HG02610 (cell line): ENCODE measurements at regions not wholly inside any gene's neighbourhood (a gene's known extent, or its start where the extent isn't known, plus 50 kb on each side); places are given as distances from the start of the nearest gene placed in this dataset.
A peak's percentile ranks its signal among the peaks of the same experiment; 100 is the strongest.

ENCODE experiments used
- ATAC-seq: cut with Tn5 transposase; IDR thresholded peaks from one replicate; pipeline ENCODE4 v1.9.1; 2021; ENCODE audit warnings: mild to moderate bottlenecking, moderate library complexity; ENCODE audit not compliant: unreplicated experiment

DNA sequence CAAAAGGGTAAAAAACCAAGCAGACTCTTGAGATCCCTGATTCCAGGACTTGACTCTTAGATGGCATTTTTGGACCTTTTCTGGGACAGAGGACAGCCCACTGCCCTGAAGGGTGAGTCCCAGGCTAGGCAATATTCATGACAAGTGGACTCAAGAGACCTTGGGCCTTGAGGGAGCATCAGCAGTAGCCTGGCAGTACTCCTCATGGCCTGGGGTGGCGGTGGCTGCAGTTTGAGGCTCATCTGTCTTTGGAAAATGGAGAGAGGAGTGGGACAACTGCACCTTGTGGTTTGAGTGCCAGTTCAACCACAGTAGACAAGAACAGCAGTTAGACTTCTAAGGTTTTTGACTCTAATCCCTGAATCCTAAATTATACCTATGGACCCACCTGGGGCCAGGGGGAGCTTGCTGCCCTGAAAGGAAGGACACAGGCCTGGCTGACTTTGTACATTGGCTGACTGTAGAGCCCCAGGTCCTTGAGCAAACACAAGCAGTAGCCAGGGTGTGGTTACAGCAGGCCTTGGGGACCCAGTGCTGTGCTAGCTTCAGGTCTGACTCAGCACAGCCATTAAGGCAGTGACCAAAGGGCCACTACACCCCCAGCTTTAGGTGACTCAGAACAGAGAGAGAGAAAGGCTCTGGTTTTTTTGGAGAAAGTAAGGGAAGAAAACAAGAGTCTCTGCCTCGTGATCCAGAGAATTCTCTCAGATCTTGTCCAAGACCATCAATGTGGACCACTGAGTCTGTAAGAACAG, 1023.2 kb downstream of the KCNT2 start:
- ATAC-seq, result no peak

- ATAC-seq, result no peak
Observed at GRCh38 chr1:195580988-195581387, 1027.3 kb downstream of the KCNT2 start.

GRCh38 chr1:195577748-195578147, 1030.5 kb downstream of the KCNT2 start:
- ATAC-seq, result no peak

DNA sequence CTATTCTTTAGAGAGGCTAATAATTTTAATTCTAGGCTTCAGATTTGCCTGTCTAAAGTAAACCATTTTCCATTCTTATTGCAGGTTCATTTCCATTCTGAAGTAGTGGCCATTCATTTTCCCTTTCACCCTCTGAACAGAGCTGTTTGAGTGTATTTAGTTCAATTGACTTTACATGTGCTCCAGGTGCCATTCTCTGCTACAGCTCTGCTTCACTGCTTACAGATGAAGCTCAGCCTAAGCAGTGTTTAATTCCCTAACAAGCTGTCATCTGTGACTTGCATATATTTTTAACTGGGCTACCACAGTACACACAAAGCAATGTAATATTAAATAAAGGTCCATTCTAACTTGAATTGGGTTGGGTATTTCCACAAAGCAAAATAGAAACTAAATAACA, 1031.6 kb downstream of the KCNT2 start:
- ATAC-seq, result no peak

DNA sequence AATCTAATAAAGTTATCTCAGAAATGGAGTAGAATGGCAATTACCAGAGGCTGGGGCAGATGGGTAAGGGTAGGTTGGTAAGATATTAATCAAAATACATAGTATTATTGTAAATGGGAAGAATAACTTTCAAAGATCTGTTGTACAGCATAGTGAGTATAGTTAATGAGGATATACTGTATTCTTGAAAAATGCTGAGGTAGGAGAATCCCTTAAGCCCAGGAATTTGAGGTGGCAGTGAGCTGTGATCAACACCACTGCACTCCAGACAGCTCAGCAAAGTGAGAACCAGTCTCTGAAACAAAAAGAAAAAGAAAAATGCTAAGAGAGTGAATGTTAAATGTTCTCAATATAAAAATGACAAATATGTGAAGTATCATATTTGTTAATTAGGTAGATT, 1033.7 kb downstream of the KCNT2 start:
- no peak for ATAC-seq

- no peak for ATAC-seq
Observed at GRCh38 chr1:195569934-195570333, 1038.3 kb downstream of the KCNT2 start.

DNA sequence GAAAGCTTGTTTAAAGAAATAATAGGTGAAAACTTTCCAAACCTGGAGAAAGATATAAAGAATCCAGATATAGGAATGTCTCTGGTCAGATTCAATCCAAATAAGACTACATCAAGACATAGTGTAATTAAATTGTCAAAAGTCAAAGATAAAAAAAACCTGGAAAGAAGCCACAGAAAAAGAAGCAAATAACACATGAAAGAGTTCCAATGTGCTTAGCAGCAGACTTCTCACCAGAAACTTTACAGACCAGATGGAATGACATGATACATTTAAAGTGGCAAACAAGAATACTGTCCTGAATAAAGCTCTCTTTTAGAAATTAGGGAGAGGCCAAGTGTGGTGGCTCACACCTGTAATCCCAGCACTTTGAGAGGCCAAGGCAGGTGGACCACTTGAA, 1039.9 kb downstream of the KCNT2 start:
- ATAC-seq, result no peak

DNA sequence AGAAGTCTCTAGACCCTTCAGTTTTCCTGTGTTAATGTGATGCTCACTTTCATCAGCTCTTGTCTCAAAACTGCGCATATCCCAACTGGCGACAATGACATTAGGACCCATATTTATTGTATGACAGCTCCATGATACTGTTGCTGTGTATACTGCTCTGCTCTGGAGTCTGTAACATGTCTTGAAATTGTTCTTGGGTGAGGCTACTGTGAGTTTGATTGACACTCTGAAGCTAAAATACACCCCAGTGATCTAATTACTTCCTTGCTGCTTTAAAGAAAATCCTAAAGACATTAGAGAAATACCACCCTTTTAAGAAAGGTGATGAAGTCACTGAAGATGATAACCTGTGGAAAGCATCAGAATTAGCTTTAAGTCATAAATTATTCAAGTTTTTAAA, 1046.2 kb downstream of the KCNT2 start:
- ATAC-seq, result no peak

DNA sequence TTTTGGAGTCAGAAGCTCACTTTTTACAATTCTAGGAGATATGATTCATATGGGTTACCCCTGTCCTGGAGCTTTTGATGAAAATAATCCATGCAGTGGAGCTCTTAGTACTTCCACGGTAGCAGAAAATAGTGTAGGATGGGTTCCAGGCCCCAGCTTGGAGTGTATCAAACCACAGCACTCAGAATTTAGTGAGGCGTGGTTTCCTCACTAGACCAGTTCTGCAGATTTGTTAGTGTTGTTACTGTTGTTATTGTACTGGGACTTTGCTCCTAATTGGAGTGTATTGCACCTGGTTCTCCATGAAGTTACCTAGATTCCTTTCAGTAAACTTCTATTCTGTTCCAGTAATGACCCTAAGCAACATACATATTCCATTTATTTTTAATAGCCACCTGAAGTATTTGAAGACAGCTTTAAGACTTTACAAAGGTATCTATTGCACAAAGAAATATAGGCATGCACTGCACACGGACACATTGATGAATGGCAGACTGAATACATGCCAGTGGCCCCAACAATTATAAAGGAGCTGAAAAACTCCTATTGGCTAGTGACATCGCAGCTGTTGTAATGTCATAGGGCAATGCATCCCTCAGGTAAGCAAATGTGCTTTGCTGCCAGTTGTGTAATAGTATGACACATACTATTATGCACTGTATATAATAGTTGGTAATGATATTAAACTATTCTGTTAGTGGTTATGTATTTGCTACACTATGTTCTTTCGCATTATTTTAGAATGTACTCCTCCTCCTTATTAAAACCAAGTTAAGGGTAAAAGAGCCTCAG, 1058.0 kb downstream of the KCNT2 start:
- no peak for ATAC-seq

DNA sequence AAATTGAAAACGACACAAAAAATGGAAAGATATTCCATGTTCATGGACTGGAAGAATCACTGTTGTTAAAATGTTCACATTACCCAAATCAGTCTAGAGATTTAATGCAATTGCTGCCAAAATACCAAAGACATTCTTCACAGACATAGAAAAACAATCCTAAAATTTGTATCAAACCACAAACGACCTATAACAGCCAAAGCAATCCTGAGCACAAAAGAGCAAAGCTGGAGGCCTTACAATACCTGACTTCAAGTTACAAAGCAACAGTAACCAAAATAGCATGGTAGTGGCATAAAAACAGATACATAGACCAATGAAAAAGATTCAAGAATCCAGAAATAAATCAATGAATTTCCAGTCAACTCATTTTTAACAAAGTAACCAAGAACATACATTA, 1077.3 kb downstream of the KCNT2 start:
- ATAC-seq, result no peak

DNA sequence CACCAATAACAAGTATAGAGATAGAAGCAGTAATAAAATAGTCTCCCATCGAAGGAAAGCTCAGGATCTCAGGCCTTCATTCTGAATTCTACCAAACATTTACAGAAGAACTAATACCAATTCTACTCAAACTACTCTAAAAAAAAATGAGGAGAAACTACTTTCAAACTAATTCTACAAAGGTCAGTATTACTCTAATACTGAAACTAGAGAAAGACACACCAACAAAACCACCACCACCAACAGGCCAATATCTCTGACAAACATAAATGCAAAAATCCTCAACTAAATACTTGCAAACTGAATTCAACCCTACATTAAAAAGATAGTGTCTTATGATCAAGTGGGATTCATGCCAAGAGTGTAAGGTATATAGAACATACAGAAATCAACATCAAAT, 1078.4 kb downstream of the KCNT2 start:
- ATAC-seq, result no peak

DNA sequence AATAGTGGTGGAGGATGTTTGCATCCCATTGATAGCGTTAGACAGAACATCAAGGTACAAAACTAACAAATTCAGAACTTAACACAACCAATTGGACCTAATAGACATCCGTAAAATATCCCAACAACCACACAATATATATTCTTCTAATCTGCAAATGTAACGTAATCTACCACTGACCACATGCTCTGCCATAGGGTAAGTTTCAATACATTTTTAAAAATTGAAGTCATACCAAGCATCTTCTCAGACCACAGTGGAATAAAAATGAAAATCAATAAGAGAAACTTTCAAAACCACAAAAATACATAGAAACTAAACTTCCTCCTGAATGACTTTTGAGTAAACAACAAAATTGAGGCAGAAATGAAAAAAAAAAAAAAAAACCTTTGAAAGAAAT, 1087.5 kb downstream of the KCNT2 start:
- ATAC-seq, result peak; percentile 58

- ATAC-seq, result no peak
Observed at GRCh38 chr1:195516036-195516435, 1092.2 kb downstream of the KCNT2 start.

DNA sequence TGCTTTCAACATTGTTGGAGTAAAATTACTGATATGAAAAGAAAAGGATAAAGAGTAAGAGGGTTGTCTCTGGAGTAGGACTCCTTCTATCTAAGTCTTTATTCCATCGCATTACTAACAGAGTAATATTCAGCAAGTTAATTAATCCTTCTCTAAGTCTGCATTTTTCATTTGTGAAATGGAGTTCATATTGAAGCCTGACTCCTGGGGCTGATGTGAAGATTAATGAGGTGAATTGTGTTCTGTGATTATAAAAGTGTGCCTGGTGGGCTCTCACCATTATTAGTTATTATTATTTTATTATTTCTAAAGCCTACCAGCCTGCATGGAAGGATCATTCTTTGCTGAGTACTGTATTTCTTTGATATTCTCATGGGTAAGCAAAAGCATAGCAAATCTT, 1096.7 kb downstream of the KCNT2 start:
- no peak for ATAC-seq

GRCh38 chr1:195501118-195501517, 1107.1 kb downstream of the KCNT2 start:
- no peak for ATAC-seq

DNA sequence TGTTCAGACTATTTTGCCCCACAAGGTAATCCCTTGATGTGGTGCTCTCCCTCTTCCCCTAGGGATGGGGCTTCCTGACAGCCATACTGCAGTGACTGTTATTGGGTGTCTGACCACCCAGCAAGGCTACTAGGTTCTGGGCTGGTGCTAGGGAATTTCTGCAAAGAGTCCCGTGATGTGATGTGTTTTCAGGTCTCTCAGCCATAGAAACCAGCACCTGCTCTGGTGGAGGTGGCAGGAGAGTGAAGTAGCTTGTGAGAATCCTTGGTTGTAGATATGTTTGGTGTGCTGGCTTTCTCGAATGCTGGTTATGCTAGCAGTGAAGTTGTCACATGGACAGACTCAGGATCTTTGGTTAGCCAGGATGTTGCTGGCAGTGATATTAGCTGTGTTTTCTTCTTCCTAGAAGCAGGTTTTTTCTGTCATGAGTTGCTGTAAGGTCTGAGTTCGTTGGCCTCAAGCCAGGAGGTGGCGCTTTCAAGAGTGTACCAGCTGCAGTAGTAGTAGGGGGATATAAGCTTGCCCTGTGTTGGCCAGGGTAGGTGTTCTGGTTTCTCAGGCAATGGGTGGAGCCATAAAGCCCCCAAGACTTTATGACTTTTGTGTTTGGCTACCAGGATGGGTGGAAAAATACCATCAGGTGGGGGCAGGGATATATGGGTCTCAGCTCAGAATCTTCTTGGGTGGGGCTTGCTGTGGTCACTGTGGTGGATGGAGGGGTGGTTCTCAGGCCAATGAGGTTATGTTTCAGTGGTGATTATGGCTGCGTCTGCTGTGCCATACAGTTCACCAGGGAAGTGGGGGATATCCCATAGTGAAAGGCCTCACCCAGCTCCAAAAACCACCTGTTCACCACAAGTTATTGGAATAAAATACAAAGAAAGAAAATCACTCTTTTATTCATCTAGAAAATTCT, 1112.3 kb downstream of the KCNT2 start:
- ATAC-seq, result peak; percentile 71

GRCh38 chr1:195482137-195482536, 1126.1 kb downstream of the KCNT2 start:
- no peak for ATAC-seq

DNA sequence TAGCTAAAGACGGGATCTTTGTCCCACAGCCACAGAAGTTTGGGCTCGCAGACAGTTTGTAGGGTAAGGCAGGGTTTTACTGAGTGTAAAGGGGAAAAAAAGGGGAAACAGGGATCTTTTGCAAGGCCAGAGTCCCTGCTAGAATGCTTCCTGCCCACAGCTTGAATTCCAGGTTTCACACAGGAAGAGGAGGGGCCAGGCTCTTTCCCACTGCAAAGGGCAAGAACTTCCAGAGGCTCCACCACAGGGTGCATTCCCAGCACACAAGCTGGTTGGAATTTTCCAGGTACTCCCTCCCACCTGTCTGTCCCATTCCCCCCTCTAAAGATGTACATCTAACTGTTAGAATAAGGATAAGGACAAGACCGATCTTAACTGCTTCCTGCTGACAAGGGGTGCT, 1126.9 kb downstream of the KCNT2 start:
- ATAC-seq, result no peak

DNA sequence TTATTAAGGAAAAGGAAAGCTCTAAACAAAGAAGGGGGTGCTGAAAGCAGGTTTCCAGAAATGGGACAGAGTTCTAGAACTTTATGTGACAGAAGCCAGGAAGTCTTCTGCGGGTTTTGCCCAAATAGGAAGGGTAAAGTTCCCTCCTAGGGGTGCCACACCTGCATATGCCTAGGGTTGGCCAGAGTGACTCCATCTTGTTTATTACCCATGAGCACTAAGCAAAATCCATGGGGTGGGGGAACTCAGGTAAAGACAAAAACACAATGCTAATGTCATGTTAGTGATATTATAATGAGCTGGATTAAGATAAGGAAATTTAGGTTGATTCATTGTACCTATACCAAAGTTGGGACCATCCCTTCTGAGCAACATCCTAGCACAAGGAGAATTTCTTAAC, 1132.7 kb downstream of the KCNT2 start:
- no peak for ATAC-seq

- ATAC-seq, result no peak
Observed at GRCh38 chr1:195472291-195472690, 1135.9 kb downstream of the KCNT2 start.

GRCh38 chr1:195466639-195467038, 1141.6 kb downstream of the KCNT2 start:
- no peak for ATAC-seq
